ENCODE measurements at regions not wholly inside any gene's neighbourhood (a gene's known extent, or its start where the extent isn't known, plus 50 kb on each side); places are given as distances from the start of the nearest gene placed in this dataset.

- POLR2A ChIA-PET = no interaction called here
Observed at GRCh38 chr21:28789523-28789922, 203.2 kb downstream of the LTN1 start.

GRCh38 chr21:28788030-28788429 lies 204.6 kb downstream of the LTN1 start:
- no CpG with 5 or more reads among the region's 6 CpGs for WGBS (ENCODE audit: insufficient coverage)
- ChIA-PET CTCF (no interaction called here), POLR2A (no interaction called here)
- H3K27ac ChIP-seq (ENCODE audit: insufficient read depth in 1 of 2, low read depth in 1 of 2, low read length in 2 of 2, poor library complexity in 1 of 2, severe bottlenecking in 2 of 2) = no peak overlapping the region
- no peaks in the 10 kb centered on the region for H3K36me3 ChIP-seq (ENCODE audit: control insufficient read depth in 4 of 4, insufficient read depth in 4 of 4, low read length in 3 of 4)
- DNase-seq = no peak
- H3K4me1 ChIP-seq (ENCODE audit: control extremely low read depth in 1 of 4, control insufficient read depth in 4 of 4, insufficient read depth in 4 of 4, low read length in 3 of 4) = no peaks in the 10 kb centered on the region
- peaks cover 0 to 2% (median 0%) of the 10 kb centered on the region in 5 experiments for H3K9me3 ChIP-seq (ENCODE audit: control extremely low read depth in 1 of 5, control insufficient read depth in 4 of 5, insufficient read depth in 2 of 5, low read depth in 1 of 5, low read length in 4 of 5)
- H3K4me3 ChIP-seq (ENCODE audit: control insufficient read depth in 1 of 7, extremely low read depth in 1 of 7, insufficient read depth in 4 of 7, low read depth in 2 of 7, low read length in 6 of 7) = no peak overlapping the region
- H3K27me3 ChIP-seq (replicated peaks in 2 of 5; ENCODE audit: control insufficient read depth in 4 of 5, insufficient read depth in 5 of 5, low read length in 4 of 5) = no peaks in the 10 kb centered on the region

More at GRCh38 chr21:28789523-28789922, 203.2 kb downstream of the LTN1 start:
- no peaks in the 10 kb centered on the region for H3K4me1 ChIP-seq (ENCODE audit: control extremely low read depth in 1 of 4, control insufficient read depth in 4 of 4, insufficient read depth in 4 of 4, low read length in 3 of 4)
- WGBS (ENCODE audit: insufficient coverage) = 100% methylated on average over 1 of the region's 3 CpGs
- H3K27me3 ChIP-seq (replicated peaks in 2 of 5; ENCODE audit: control insufficient read depth in 4 of 5, insufficient read depth in 5 of 5, low read length in 4 of 5) = no peaks in the 10 kb centered on the region
- CTCF ChIA-PET = no interaction called here
- DNase-seq = peak in 2 of 3 donors; percentile 27 to 63
- H3K4me3 ChIP-seq (ENCODE audit: control insufficient read depth in 1 of 7, extremely low read depth in 1 of 7, insufficient read depth in 4 of 7, low read depth in 2 of 7, low read length in 6 of 7) = no peak overlapping the region
- no peak overlapping the region for H3K27ac ChIP-seq (ENCODE audit: insufficient read depth in 1 of 2, low read depth in 1 of 2, low read length in 2 of 2, poor library complexity in 1 of 2, severe bottlenecking in 2 of 2)
- H3K36me3 ChIP-seq (ENCODE audit: control insufficient read depth in 4 of 4, insufficient read depth in 4 of 4, low read length in 3 of 4) = no peaks in the 10 kb centered on the region
- peaks cover 0 to 2% (median 0%) of the 10 kb centered on the region in 5 experiments for H3K9me3 ChIP-seq (ENCODE audit: control extremely low read depth in 1 of 5, control insufficient read depth in 4 of 5, insufficient read depth in 2 of 5, low read depth in 1 of 5, low read length in 4 of 5)

GRCh38 chr21:28783641-28784185 lies 209.0 kb downstream of the LTN1 start:
- Histone ChIP-seq H3K27me3 (replicated peaks in 2 of 5; ENCODE audit: control insufficient read depth in 4 of 5, insufficient read depth in 5 of 5, low read length in 4 of 5) (no peaks in the 10 kb centered on the region), H3K9me3 (ENCODE audit: control extremely low read depth in 1 of 5, control insufficient read depth in 4 of 5, insufficient read depth in 2 of 5, low read depth in 1 of 5, low read length in 4 of 5) (peaks cover 0 to 3% (median 0%) of the 10 kb centered on the region in 5 experiments), H3K4me3 (ENCODE audit: control insufficient read depth in 1 of 7, extremely low read depth in 1 of 7, insufficient read depth in 4 of 7, low read depth in 2 of 7, low read length in 6 of 7) (no peak overlapping the region), H3K36me3 (ENCODE audit: control insufficient read depth in 4 of 4, insufficient read depth in 4 of 4, low read length in 3 of 4) (no peaks in the 10 kb centered on the region), H3K4me1 (ENCODE audit: control extremely low read depth in 1 of 4, control insufficient read depth in 4 of 4, insufficient read depth in 4 of 4, low read length in 3 of 4) (no peaks in the 10 kb centered on the region), H3K27ac (ENCODE audit: insufficient read depth in 1 of 2, low read depth in 1 of 2, low read length in 2 of 2, poor library complexity in 1 of 2, severe bottlenecking in 2 of 2) (no peak overlapping the region)
- 98% methylated on average over 28 of the region's 32 CpGs for WGBS (ENCODE audit: insufficient coverage)
- POLR2A ChIA-PET = no interaction called here
- no peak for DNase-seq
- CTCF ChIA-PET = interaction anchor here (1.7 kb wide), 1 partner anchor 18 kb away, joined by 4 read pairs; no protein-coding TSS in a partner anchor

- CTCF ChIA-PET = interaction anchor here (1.0 kb wide), 1 partner anchor 34 kb away, joined by 3 read pairs; no protein-coding TSS in a partner anchor
- POLR2A ChIA-PET = no interaction called here
- H3K27me3 ChIP-seq (replicated peaks in 2 of 5; ENCODE audit: control insufficient read depth in 4 of 5, insufficient read depth in 5 of 5, low read length in 4 of 5) = no peaks in the 10 kb centered on the region
Observed at GRCh38 chr21:28781602-28782276, 210.9 kb downstream of the LTN1 start.

GRCh38 chr21:28779914-28780313 lies 212.8 kb downstream of the LTN1 start:
- ChIA-PET POLR2A (interaction anchor here (0.6 kb wide), 1 partner anchor 373 kb away, joined by 3 read pairs; no protein-coding TSS in a partner anchor), CTCF (interaction anchor here (0.6 to 1.6 kb wide), 2 partner anchors 34 to 248 kb away, joined by 3 to 5 read pairs; no protein-coding TSS in a partner anchor)
- Histone ChIP-seq H3K27ac (ENCODE audit: insufficient read depth in 1 of 2, low read depth in 1 of 2, low read length in 2 of 2, poor library complexity in 1 of 2, severe bottlenecking in 2 of 2) (no peak overlapping the region), H3K4me1 (ENCODE audit: control extremely low read depth in 1 of 4, control insufficient read depth in 4 of 4, insufficient read depth in 4 of 4, low read length in 3 of 4) (no peaks in the 10 kb centered on the region), H3K27me3 (replicated peaks in 2 of 5; ENCODE audit: control insufficient read depth in 4 of 5, insufficient read depth in 5 of 5, low read length in 4 of 5) (no peaks in the 10 kb centered on the region), H3K9me3 (ENCODE audit: control extremely low read depth in 1 of 5, control insufficient read depth in 4 of 5, insufficient read depth in 2 of 5, low read depth in 1 of 5, low read length in 4 of 5) (peaks cover 0 to 4% (median 0%) of the 10 kb centered on the region in 5 experiments), H3K36me3 (ENCODE audit: control insufficient read depth in 4 of 4, insufficient read depth in 4 of 4, low read length in 3 of 4) (no peaks in the 10 kb centered on the region), H3K4me3 (ENCODE audit: control insufficient read depth in 1 of 7, extremely low read depth in 1 of 7, insufficient read depth in 4 of 7, low read depth in 2 of 7, low read length in 6 of 7) (no peak overlapping the region)
- no peak for DNase-seq

More at GRCh38 chr21:28781602-28782276, 210.9 kb downstream of the LTN1 start:
- no peaks in the 10 kb centered on the region for H3K36me3 ChIP-seq (ENCODE audit: control insufficient read depth in 4 of 4, insufficient read depth in 4 of 4, low read length in 3 of 4)
- no peak overlapping the region for H3K27ac ChIP-seq (ENCODE audit: insufficient read depth in 1 of 2, low read depth in 1 of 2, low read length in 2 of 2, poor library complexity in 1 of 2, severe bottlenecking in 2 of 2)
- DNase-seq = peak in 2 of 3 donors; percentile 7 to 11
- H3K4me1 ChIP-seq (ENCODE audit: control extremely low read depth in 1 of 4, control insufficient read depth in 4 of 4, insufficient read depth in 4 of 4, low read length in 3 of 4) = no peaks in the 10 kb centered on the region
- no peak overlapping the region for H3K4me3 ChIP-seq (ENCODE audit: control insufficient read depth in 1 of 7, extremely low read depth in 1 of 7, insufficient read depth in 4 of 7, low read depth in 2 of 7, low read length in 6 of 7)
- H3K9me3 ChIP-seq (ENCODE audit: control extremely low read depth in 1 of 5, control insufficient read depth in 4 of 5, insufficient read depth in 2 of 5, low read depth in 1 of 5, low read length in 4 of 5) = peaks cover 0 to 5% (median 0%) of the 10 kb centered on the region in 5 experiments

- no peak overlapping the region for H3K4me3 ChIP-seq (ENCODE audit: control insufficient read depth in 1 of 7, extremely low read depth in 1 of 7, insufficient read depth in 4 of 7, low read depth in 2 of 7, low read length in 6 of 7)
- peaks cover 0 to 4% (median 0%) of the 10 kb centered on the region in 5 experiments for H3K9me3 ChIP-seq (ENCODE audit: control extremely low read depth in 1 of 5, control insufficient read depth in 4 of 5, insufficient read depth in 2 of 5, low read depth in 1 of 5, low read length in 4 of 5)
- no peaks in the 10 kb centered on the region for H3K27me3 ChIP-seq (replicated peaks in 2 of 5; ENCODE audit: control insufficient read depth in 4 of 5, insufficient read depth in 5 of 5, low read length in 4 of 5)
- no peak for DNase-seq
- CTCF ChIA-PET = no interaction called here
- no peaks in the 10 kb centered on the region for H3K36me3 ChIP-seq (ENCODE audit: control insufficient read depth in 4 of 4, insufficient read depth in 4 of 4, low read length in 3 of 4)
- POLR2A ChIA-PET = no interaction called here
- 94% methylated on average over 2 of the region's 2 CpGs for WGBS (ENCODE audit: insufficient coverage)
- no peaks in the 10 kb centered on the region for H3K4me1 ChIP-seq (ENCODE audit: control extremely low read depth in 1 of 4, control insufficient read depth in 4 of 4, insufficient read depth in 4 of 4, low read length in 3 of 4)
- no peak overlapping the region for H3K27ac ChIP-seq (ENCODE audit: insufficient read depth in 1 of 2, low read depth in 1 of 2, low read length in 2 of 2, poor library complexity in 1 of 2, severe bottlenecking in 2 of 2)
Observed at GRCh38 chr21:28776251-28776650, 216.4 kb downstream of the LTN1 start.

- Histone ChIP-seq H3K27me3 (replicated peaks in 2 of 5; ENCODE audit: control insufficient read depth in 4 of 5, insufficient read depth in 5 of 5, low read length in 4 of 5) (no peaks in the 10 kb centered on the region), H3K9me3 (ENCODE audit: control extremely low read depth in 1 of 5, control insufficient read depth in 4 of 5, insufficient read depth in 2 of 5, low read depth in 1 of 5, low read length in 4 of 5) (peaks cover 0 to 4% (median 0%) of the 10 kb centered on the region in 5 experiments), H3K4me3 (ENCODE audit: control insufficient read depth in 1 of 7, extremely low read depth in 1 of 7, insufficient read depth in 4 of 7, low read depth in 2 of 7, low read length in 6 of 7) (no peak overlapping the region), H3K36me3 (ENCODE audit: control insufficient read depth in 4 of 4, insufficient read depth in 4 of 4, low read length in 3 of 4) (no peaks in the 10 kb centered on the region), H3K27ac (ENCODE audit: insufficient read depth in 1 of 2, low read depth in 1 of 2, low read length in 2 of 2, poor library complexity in 1 of 2, severe bottlenecking in 2 of 2) (no peak overlapping the region), H3K4me1 (ENCODE audit: control extremely low read depth in 1 of 4, control insufficient read depth in 4 of 4, insufficient read depth in 4 of 4, low read length in 3 of 4) (no peaks in the 10 kb centered on the region)
- WGBS (ENCODE audit: insufficient coverage) = no CpG with 5 or more reads among the region's 2 CpGs
- ChIA-PET CTCF (no interaction called here), POLR2A (no interaction called here)
- no peak for DNase-seq
Observed at GRCh38 chr21:28775071-28775470, 217.6 kb downstream of the LTN1 start.

All from common myeloid progenitor, CD34-positive (primary cell).